ENCODE measurements at regions not wholly inside any gene's neighbourhood (a gene's known extent, or its start where the extent isn't known, plus 50 kb on each side); places are given as distances from the start of the nearest gene placed in this dataset.
"Not testable (repeated sequence)": the region's sequence is repeated elsewhere in the genome, so short reads cannot be mapped to it uniquely, and the experiment has no call there.

GRCh38 chr17:21592774-21593173 lies 99.5 kb upstream of the KCNJ18 start:
- H3K9me3 ChIP-seq (ENCODE audit: control insufficient read depth, low read length), result peaks cover 4% of the 10 kb centered on the region
- H3K4me1 ChIP-seq (ENCODE audit: control insufficient read depth, insufficient read depth, low read length, poor library complexity, severe bottlenecking), result no peaks in the 10 kb centered on the region
- H3K4me3 ChIP-seq (ENCODE audit: extremely low read depth, insufficient read depth, low read length, poor library complexity, severe bottlenecking), result no peak overlapping the region
- WGBS, 2 experiments (ENCODE audit: insufficient coverage in 2 of 2), result 85 to 96% methylated on average over 22 to 23 of the region's 23 CpGs
- H3K27ac ChIP-seq (ENCODE audit: low read depth, low read length, severe bottlenecking), result no peak overlapping the region
- no peaks in the 10 kb centered on the region for H3K36me3 ChIP-seq (ENCODE audit: control insufficient read depth, insufficient read depth, low read length)

- 86 to 88% methylated on average over 18 to 19 of the region's 20 CpGs for WGBS, 2 experiments (ENCODE audit: insufficient coverage in 2 of 2)
- not testable (repeated sequence) for H3K9me3 ChIP-seq (ENCODE audit: control insufficient read depth, low read length); H3K4me3 ChIP-seq (ENCODE audit: extremely low read depth, insufficient read depth, low read length, poor library complexity, severe bottlenecking); H3K4me1 ChIP-seq (ENCODE audit: control insufficient read depth, insufficient read depth, low read length, poor library complexity, severe bottlenecking); H3K36me3 ChIP-seq (ENCODE audit: control insufficient read depth, insufficient read depth, low read length); H3K27ac ChIP-seq (ENCODE audit: low read depth, low read length, severe bottlenecking)
These were observed 98.7 kb upstream of the KCNJ18 start for GRCh38 chr17:21593452-21594105.

GRCh38 chr17:21595086-21595485 lies 97.2 kb upstream of the KCNJ18 start:
- Histone ChIP-seq H3K9me3 (ENCODE audit: control insufficient read depth, low read length) (peaks cover 14% of the 10 kb centered on the region), H3K4me1 (ENCODE audit: control insufficient read depth, insufficient read depth, low read length, poor library complexity, severe bottlenecking) (no peaks in the 10 kb centered on the region), H3K4me3 (ENCODE audit: extremely low read depth, insufficient read depth, low read length, poor library complexity, severe bottlenecking) (no peak overlapping the region), H3K27ac (ENCODE audit: low read depth, low read length, severe bottlenecking) (no peak overlapping the region), H3K36me3 (ENCODE audit: control insufficient read depth, insufficient read depth, low read length) (no peaks in the 10 kb centered on the region)
- 60 to 80% methylated on average over 1 of the region's 1 CpG for WGBS, 2 experiments (ENCODE audit: insufficient coverage in 2 of 2)

GRCh38 chr17:21602176-21602575 lies 90.1 kb upstream of the KCNJ18 start:
- Histone ChIP-seq H3K4me3 (ENCODE audit: extremely low read depth, insufficient read depth, low read length, poor library complexity, severe bottlenecking) (no peak overlapping the region), H3K4me1 (ENCODE audit: control insufficient read depth, insufficient read depth, low read length, poor library complexity, severe bottlenecking) (no peaks in the 10 kb centered on the region), H3K9me3 (ENCODE audit: control insufficient read depth, low read length) (peaks cover 10% of the 10 kb centered on the region), H3K36me3 (ENCODE audit: control insufficient read depth, insufficient read depth, low read length) (no peaks in the 10 kb centered on the region), H3K27ac (ENCODE audit: low read depth, low read length, severe bottlenecking) (no peak overlapping the region)
- 28 to 50% methylated on average over 1 to 2 of the region's 5 CpGs for WGBS, 2 experiments (ENCODE audit: insufficient coverage in 2 of 2)

- H3K9me3 ChIP-seq (ENCODE audit: control insufficient read depth, low read length); H3K4me3 ChIP-seq (ENCODE audit: extremely low read depth, insufficient read depth, low read length, poor library complexity, severe bottlenecking); H3K36me3 ChIP-seq (ENCODE audit: control insufficient read depth, insufficient read depth, low read length); H3K27ac ChIP-seq (ENCODE audit: low read depth, low read length, severe bottlenecking); H3K4me1 ChIP-seq (ENCODE audit: control insufficient read depth, insufficient read depth, low read length, poor library complexity, severe bottlenecking): not testable (repeated sequence)
- WGBS, 2 experiments (ENCODE audit: insufficient coverage in 2 of 2), result no CpG with 5 or more reads among the region's 1 CpG
These were observed 89.0 kb upstream of the KCNJ18 start for GRCh38 chr17:21603292-21603691.

- H3K36me3 ChIP-seq (ENCODE audit: control insufficient read depth, insufficient read depth, low read length); H3K27ac ChIP-seq (ENCODE audit: low read depth, low read length, severe bottlenecking); H3K9me3 ChIP-seq (ENCODE audit: control insufficient read depth, low read length); H3K4me1 ChIP-seq (ENCODE audit: control insufficient read depth, insufficient read depth, low read length, poor library complexity, severe bottlenecking); H3K4me3 ChIP-seq (ENCODE audit: extremely low read depth, insufficient read depth, low read length, poor library complexity, severe bottlenecking): not testable (repeated sequence)
- WGBS, 2 experiments (ENCODE audit: insufficient coverage in 2 of 2), result 90 to 94% methylated on average over 8 of the region's 8 CpGs
These were observed 80.9 kb upstream of the KCNJ18 start for GRCh38 chr17:21611443-21611842.

- not testable (repeated sequence) for H3K27ac ChIP-seq (ENCODE audit: low read depth, low read length, severe bottlenecking); H3K4me1 ChIP-seq (ENCODE audit: control insufficient read depth, insufficient read depth, low read length, poor library complexity, severe bottlenecking); H3K4me3 ChIP-seq (ENCODE audit: extremely low read depth, insufficient read depth, low read length, poor library complexity, severe bottlenecking); H3K9me3 ChIP-seq (ENCODE audit: control insufficient read depth, low read length); H3K36me3 ChIP-seq (ENCODE audit: control insufficient read depth, insufficient read depth, low read length)
- WGBS, 2 experiments (ENCODE audit: insufficient coverage in 2 of 2), result 87 to 90% methylated on average over 23 to 26 of the region's 28 CpGs
These were observed 79.9 kb upstream of the KCNJ18 start for GRCh38 chr17:21612123-21613070.

GRCh38 chr17:21613071-21613429 lies 79.3 kb upstream of the KCNJ18 start:
- H3K4me3 ChIP-seq (ENCODE audit: extremely low read depth, insufficient read depth, low read length, poor library complexity, severe bottlenecking), result no peak overlapping the region
- H3K4me1 ChIP-seq (ENCODE audit: control insufficient read depth, insufficient read depth, low read length, poor library complexity, severe bottlenecking), result no peaks in the 10 kb centered on the region
- no peaks in the 10 kb centered on the region for H3K36me3 ChIP-seq (ENCODE audit: control insufficient read depth, insufficient read depth, low read length)
- WGBS, 2 experiments (ENCODE audit: insufficient coverage in 2 of 2), result 78 to 83% methylated on average over 5 to 7 of the region's 8 CpGs
- H3K27ac ChIP-seq (ENCODE audit: low read depth, low read length, severe bottlenecking), result no peak overlapping the region
- peaks cover 8% of the 10 kb centered on the region for H3K9me3 ChIP-seq (ENCODE audit: control insufficient read depth, low read length)

GRCh38 chr17:21626987-21627386 lies 65.3 kb upstream of the KCNJ18 start:
- not testable (repeated sequence) for H3K9me3 ChIP-seq (ENCODE audit: control insufficient read depth, low read length); H3K4me1 ChIP-seq (ENCODE audit: control insufficient read depth, insufficient read depth, low read length, poor library complexity, severe bottlenecking); H3K27ac ChIP-seq (ENCODE audit: low read depth, low read length, severe bottlenecking); H3K36me3 ChIP-seq (ENCODE audit: control insufficient read depth, insufficient read depth, low read length); H3K4me3 ChIP-seq (ENCODE audit: extremely low read depth, insufficient read depth, low read length, poor library complexity, severe bottlenecking)
- WGBS, 2 experiments (ENCODE audit: insufficient coverage in 2 of 2), result 86% methylated on average over 2 of the region's 3 CpGs; no CpG with 5 or more reads in 1 of the 2 experiments

Measured in mesodermal cell (in vitro differentiated cells).